MM.1S (cell line): ENCODE measurements at regions not wholly inside any gene's neighbourhood (a gene's known extent, or its start where the extent isn't known, plus 50 kb on each side); places are given as distances from the start of the nearest gene placed in this dataset.

Experiments
- CTCF ChIP-seq: fragments of 300-600 bp; sonication (generic); IDR thresholded peaks from 2 replicates; pipeline ENCODE4 v1.5.1; 2016; ENCODE audit warnings: antibody characterized with exemption, low read length, mixed read lengths
- EZH2phosphoT487 ChIP-seq: fragments of 300-600 bp; sonication (generic); IDR thresholded peaks from 2 replicates; pipeline ENCODE4 v1.6.1; 2018; ENCODE audit warnings: antibody characterized with exemption, low read length

DNA sequence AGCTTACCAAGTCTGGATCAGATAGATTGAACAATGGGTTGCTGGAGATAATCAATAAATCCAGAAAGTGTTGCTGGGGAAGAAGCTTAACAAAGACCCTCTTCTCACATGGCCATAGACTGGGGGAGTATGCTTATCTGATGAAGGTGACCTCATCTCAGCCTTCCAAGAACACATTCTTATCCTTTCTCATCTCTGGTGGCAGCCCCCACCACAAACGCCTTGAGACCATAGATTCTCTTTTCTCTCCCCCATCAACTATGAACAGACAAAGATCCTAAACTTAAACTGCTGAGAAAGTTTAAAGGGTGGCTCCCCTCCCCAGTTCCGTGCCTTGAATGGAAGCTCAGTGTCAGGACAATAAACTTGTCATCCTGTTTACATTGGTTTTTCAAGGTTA, 428.7 kb upstream of the TRIB2 start:
- TF ChIP-seq CTCF (no peak), EZH2phosphoT487 (no peak)
